ENCODE measurements at regions not wholly inside any gene's neighbourhood (a gene's known extent, or its start where the extent isn't known, plus 50 kb on each side); places are given as distances from the start of the nearest gene placed in this dataset.

DNA sequence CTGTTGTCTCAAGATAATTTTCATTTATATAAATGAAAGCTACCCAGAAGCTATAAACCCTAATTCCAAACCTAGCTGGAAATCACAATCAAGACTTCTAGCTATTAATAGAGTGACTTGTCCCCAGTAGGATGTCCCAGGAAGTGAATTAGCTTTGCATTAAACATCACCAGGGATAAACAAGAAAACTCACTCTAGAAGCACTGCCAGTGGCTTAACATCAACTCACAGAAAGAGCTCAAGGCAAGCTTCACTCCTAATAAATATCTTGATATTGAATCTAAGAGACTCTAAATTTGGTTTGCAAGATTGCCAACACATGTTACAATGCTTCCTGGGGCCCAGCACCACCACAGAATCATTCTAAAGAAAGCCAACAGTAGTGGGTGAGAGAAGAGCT lies 468.7 kb upstream of the FAM241A start:
- no peak overlapping the region for H2AFZ ChIP-seq (ENCODE audit: low read length, unreplicated experiment)
- no peak overlapping the region for H3K27ac ChIP-seq (ENCODE audit: low read depth, low read length)
- H3K27me3 ChIP-seq (ENCODE audit: insufficient read depth, low read length): peaks cover 12% of the 10 kb centered on the region; the same call in 1 of the 2 replicates

DNA sequence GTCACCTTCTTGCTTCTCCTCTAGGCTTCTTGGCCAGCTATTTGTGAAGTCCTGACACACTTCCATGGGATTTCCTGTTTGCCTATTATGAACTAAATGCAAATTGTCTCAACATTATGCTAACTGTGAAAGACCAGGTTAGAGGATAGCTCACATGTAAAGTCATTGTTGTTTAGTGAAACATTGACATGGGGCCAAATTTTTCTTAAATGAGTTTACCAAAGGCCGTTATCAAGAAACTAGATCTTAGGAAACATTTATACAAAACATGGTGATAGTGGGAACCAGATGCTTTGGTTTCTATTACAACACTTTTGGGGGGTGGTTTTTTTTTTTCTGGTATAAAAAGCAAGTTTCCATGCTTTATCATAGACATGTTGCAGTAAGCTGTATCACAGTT lies 466.8 kb upstream of the FAM241A start:
- no peaks in the 10 kb centered on the region for H3K79me2 ChIP-seq (ENCODE audit: control insufficient read depth, insufficient read depth, low read length, unreplicated experiment)
- no peaks in the 10 kb centered on the region for H3K4me1 ChIP-seq (ENCODE audit: control insufficient read depth, insufficient read depth, low read length, unreplicated experiment)
- no peak overlapping the region for H3K4me3 ChIP-seq (ENCODE audit: low read depth, low read length)
- H3K27ac ChIP-seq (ENCODE audit: low read depth, low read length): no peak overlapping the region
- H2AFZ ChIP-seq (ENCODE audit: low read length, unreplicated experiment): no peak overlapping the region
- peaks cover 5% of the 10 kb centered on the region; the same call in 1 of the 2 replicates for H3K27me3 ChIP-seq (ENCODE audit: insufficient read depth, low read length)
- H3K36me3 ChIP-seq (ENCODE audit: insufficient read depth, low read length): no peaks in the 10 kb centered on the region

More for the DNA sequence above, 468.7 kb upstream of the FAM241A start:
- H3K79me2 ChIP-seq (ENCODE audit: control insufficient read depth, insufficient read depth, low read length, unreplicated experiment): no peaks in the 10 kb centered on the region
- H3K36me3 ChIP-seq (ENCODE audit: insufficient read depth, low read length): no peaks in the 10 kb centered on the region
- H3K4me3 ChIP-seq (ENCODE audit: low read depth, low read length): no peak overlapping the region
- H3K4me1 ChIP-seq (ENCODE audit: control insufficient read depth, insufficient read depth, low read length, unreplicated experiment): no peaks in the 10 kb centered on the region

DNA sequence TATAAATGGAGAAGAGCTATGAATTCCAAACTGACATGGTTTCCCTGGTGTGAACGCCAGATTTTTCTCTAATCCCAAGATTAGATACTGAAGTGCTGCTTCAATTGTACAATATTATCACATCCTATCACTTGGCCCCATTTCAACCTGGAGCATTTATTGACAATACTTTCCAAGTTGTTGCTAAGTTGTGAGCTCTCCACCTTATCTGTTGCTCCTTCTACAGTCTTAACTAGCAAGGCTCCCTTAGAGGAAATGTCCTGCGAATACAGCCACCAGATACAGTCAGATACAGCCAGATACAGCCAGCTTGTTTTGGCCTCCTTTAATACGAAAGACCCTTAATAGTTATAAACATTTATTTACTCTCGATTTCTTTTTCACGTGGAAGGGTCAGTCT lies 466.3 kb upstream of the FAM241A start:
- Histone ChIP-seq H3K27ac (ENCODE audit: low read depth, low read length) (no peak overlapping the region), H3K4me3 (ENCODE audit: low read depth, low read length) (no peak overlapping the region), H2AFZ (ENCODE audit: low read length, unreplicated experiment) (no peak overlapping the region), H3K79me2 (ENCODE audit: control insufficient read depth, insufficient read depth, low read length, unreplicated experiment) (no peaks in the 10 kb centered on the region), H3K27me3 (ENCODE audit: insufficient read depth, low read length) (peaks cover under 1% of the 10 kb centered on the region; the same call in 1 of the 2 replicates), H3K4me1 (ENCODE audit: control insufficient read depth, insufficient read depth, low read length, unreplicated experiment) (no peaks in the 10 kb centered on the region), H3K36me3 (ENCODE audit: insufficient read depth, low read length) (no peaks in the 10 kb centered on the region)

DNA sequence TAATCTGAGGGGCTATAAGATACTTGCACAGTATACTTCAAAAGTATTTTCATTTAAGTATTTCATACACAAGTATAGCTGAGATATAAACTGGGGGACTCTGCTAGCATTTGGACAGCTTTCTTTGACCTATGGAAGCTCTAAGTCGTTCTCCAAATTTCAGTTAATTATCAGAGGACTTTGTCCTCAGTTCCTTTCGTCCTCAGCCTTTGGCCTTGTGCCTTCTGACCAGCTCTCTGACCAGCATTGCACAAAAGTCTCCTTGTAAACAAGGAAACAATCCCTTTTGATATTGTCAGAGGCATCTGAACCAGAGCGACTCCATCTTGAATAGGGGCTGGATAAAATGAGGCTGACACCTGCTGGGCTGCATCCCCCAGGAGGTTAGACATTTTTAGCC lies 464.0 kb upstream of the FAM241A start:
- H3K4me3 ChIP-seq (ENCODE audit: low read depth, low read length): no peak overlapping the region
- no peaks in the 10 kb centered on the region for H3K79me2 ChIP-seq (ENCODE audit: control insufficient read depth, insufficient read depth, low read length, unreplicated experiment)
- no peaks in the 10 kb centered on the region for H3K36me3 ChIP-seq (ENCODE audit: insufficient read depth, low read length)
- no peak overlapping the region for H3K27ac ChIP-seq (ENCODE audit: low read depth, low read length)
- H3K4me1 ChIP-seq (ENCODE audit: control insufficient read depth, insufficient read depth, low read length, unreplicated experiment): no peaks in the 10 kb centered on the region
- peaks cover 6% of the 10 kb centered on the region; the same call in 1 of the 2 replicates for H3K27me3 ChIP-seq (ENCODE audit: insufficient read depth, low read length)
- H2AFZ ChIP-seq (ENCODE audit: low read length, unreplicated experiment): no peak overlapping the region

DNA sequence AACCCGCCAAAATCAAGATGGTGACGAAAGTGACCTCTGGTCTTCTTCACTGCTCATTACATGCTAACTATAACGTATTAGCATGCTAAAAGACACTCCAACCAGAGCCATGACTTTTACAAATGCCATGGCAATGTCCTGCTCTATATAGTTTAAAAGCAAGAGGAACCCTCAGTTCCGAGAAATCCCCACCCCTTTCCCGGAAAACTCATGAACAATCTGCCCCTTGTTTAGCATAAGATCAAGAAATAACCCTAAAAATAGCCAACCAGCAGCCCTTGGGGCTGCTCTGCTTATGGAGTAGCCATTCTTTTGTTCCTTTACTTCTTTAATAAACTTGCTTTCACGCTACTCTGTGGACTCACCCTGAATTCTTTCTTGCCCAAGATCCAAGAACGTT lies 463.5 kb upstream of the FAM241A start:
- H3K4me1 ChIP-seq (ENCODE audit: control insufficient read depth, insufficient read depth, low read length, unreplicated experiment): no peaks in the 10 kb centered on the region

DNA sequence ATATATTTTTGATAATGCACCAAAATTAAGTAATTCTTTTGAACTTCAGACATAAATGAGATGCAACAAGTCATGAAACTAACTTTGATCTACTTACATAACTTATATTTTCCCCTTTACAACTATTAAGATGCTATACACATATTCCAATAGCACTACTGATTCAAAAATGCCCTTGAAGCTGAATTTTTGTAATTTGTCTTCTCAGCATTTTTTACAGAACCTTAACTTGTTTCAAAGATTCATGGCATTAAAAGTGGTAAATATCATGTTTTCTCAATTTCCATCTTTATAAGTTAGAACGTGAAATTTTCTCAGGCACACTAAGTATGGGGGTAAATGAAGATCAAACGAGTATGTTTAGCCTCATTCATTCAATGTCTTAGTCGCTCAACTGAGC lies 460.0 kb upstream of the FAM241A start:
- Histone ChIP-seq H3K79me2 (ENCODE audit: control insufficient read depth, insufficient read depth, low read length, unreplicated experiment) (no peaks in the 10 kb centered on the region), H3K4me3 (ENCODE audit: low read depth, low read length) (no peak overlapping the region), H3K27ac (ENCODE audit: low read depth, low read length) (no peak overlapping the region), H2AFZ (ENCODE audit: low read length, unreplicated experiment) (no peak overlapping the region), H3K36me3 (ENCODE audit: insufficient read depth, low read length) (no peaks in the 10 kb centered on the region), H3K4me1 (ENCODE audit: control insufficient read depth, insufficient read depth, low read length, unreplicated experiment) (no peaks in the 10 kb centered on the region), H3K27me3 (ENCODE audit: insufficient read depth, low read length) (peaks cover 12% of the 10 kb centered on the region; the same call in 1 of the 2 replicates)

More for the DNA sequence above, 463.5 kb upstream of the FAM241A start:
- Histone ChIP-seq H2AFZ (ENCODE audit: low read length, unreplicated experiment) (no peak overlapping the region), H3K79me2 (ENCODE audit: control insufficient read depth, insufficient read depth, low read length, unreplicated experiment) (no peaks in the 10 kb centered on the region), H3K27me3 (ENCODE audit: insufficient read depth, low read length) (peaks cover 6% of the 10 kb centered on the region; the same call in 1 of the 2 replicates), H3K27ac (ENCODE audit: low read depth, low read length) (no peak overlapping the region), H3K4me3 (ENCODE audit: low read depth, low read length) (no peak overlapping the region), H3K36me3 (ENCODE audit: insufficient read depth, low read length) (no peaks in the 10 kb centered on the region)

DNA sequence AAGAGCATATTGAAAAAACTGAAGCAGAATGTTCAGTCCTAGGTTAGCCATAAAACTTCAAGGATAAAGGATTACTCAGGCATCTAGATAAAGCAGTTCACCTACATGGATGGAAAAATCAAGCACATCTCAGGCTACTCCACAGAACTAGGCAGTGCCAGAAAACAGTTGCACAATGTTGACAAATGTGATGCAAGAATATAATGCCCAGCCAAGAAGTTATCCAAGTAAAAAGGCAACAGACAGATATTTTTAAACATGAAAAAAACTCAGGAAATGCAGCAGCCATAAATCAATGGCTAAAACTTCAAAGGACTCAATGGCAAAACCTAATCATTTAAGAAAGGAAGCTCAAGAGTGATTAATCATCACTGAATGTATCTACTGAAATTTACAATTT lies 456.0 kb upstream of the FAM241A start:
- Histone ChIP-seq H3K27ac (ENCODE audit: low read depth, low read length) (no peak overlapping the region), H2AFZ (ENCODE audit: low read length, unreplicated experiment) (no peak overlapping the region), H3K27me3 (ENCODE audit: insufficient read depth, low read length) (peaks cover 40% of the 10 kb centered on the region), H3K4me1 (ENCODE audit: control insufficient read depth, insufficient read depth, low read length, unreplicated experiment) (no peaks in the 10 kb centered on the region), H3K36me3 (ENCODE audit: insufficient read depth, low read length) (no peaks in the 10 kb centered on the region), H3K4me3 (ENCODE audit: low read depth, low read length) (no peak overlapping the region), H3K79me2 (ENCODE audit: control insufficient read depth, insufficient read depth, low read length, unreplicated experiment) (no peaks in the 10 kb centered on the region)

DNA sequence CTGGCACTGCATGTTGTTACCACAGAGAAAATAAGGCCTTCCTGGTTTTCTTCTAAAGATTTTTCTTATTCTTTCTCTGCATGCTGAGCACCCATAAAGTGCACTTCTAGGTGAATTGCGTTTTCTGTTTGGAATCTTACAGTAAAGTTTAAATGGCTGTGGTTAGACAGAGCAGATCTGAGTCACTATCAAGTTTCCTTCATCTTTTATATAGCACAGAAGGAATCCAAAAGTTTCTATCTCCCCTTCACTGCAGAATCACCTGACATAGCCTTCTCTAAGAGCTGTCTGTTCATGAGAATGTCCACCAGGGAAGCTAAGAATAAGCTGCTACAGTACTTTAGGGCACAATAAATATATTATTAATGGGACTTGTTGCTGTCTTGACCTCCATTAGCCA lies 455.5 kb upstream of the FAM241A start:
- Histone ChIP-seq H3K79me2 (ENCODE audit: control insufficient read depth, insufficient read depth, low read length, unreplicated experiment) (no peaks in the 10 kb centered on the region), H3K4me3 (ENCODE audit: low read depth, low read length) (no peak overlapping the region), H2AFZ (ENCODE audit: low read length, unreplicated experiment) (no peak overlapping the region), H3K36me3 (ENCODE audit: insufficient read depth, low read length) (no peaks in the 10 kb centered on the region), H3K27ac (ENCODE audit: low read depth, low read length) (no peak overlapping the region), H3K27me3 (ENCODE audit: insufficient read depth, low read length) (peaks cover 40% of the 10 kb centered on the region), H3K4me1 (ENCODE audit: control insufficient read depth, insufficient read depth, low read length, unreplicated experiment) (no peaks in the 10 kb centered on the region)

DNA sequence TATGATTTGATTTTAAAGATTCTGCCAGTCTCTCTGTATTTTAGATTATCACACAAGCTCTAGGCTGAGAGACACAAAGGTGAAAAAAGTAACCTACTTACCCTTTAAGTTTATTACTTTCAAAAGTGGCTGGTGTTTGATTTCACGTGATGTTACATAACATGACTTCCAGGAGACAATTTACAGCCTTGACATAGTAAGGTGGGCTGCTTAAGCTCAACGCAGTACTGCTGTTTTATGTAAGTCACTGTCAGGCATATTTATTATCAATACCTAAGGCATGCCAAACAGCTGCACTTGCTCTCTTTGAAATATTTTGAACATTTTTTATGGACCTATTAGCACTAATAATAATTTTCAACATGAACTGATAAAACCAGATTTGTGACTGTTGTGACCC lies 451.5 kb upstream of the FAM241A start:
- Histone ChIP-seq H2AFZ (ENCODE audit: low read length, unreplicated experiment) (no peak overlapping the region), H3K27ac (ENCODE audit: low read depth, low read length) (no peak overlapping the region), H3K4me1 (ENCODE audit: control insufficient read depth, insufficient read depth, low read length, unreplicated experiment) (no peaks in the 10 kb centered on the region), H3K4me3 (ENCODE audit: low read depth, low read length) (no peak overlapping the region), H3K36me3 (ENCODE audit: insufficient read depth, low read length) (no peaks in the 10 kb centered on the region), H3K79me2 (ENCODE audit: control insufficient read depth, insufficient read depth, low read length, unreplicated experiment) (no peaks in the 10 kb centered on the region), H3K27me3 (ENCODE audit: insufficient read depth, low read length) (peaks cover 56% of the 10 kb centered on the region)

DNA sequence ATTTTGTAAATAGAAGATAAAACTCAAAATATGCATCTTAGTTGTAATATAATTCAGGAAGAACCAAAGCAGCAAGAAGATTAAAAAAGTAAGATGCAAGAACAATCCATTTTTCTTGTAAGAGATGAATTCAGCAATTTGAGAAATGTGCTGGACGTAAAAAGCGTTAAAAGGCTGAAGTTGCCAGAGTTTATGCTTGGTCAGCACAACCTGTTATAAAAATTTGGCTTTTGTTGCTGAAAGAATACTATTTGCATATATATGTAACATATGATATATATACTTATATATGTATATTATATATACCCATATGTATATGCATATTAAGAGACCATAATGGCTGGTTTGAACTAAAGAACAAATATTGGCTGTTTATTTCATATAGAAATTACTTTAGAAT lies 449.6 kb upstream of the FAM241A start:
- Histone ChIP-seq H3K79me2 (ENCODE audit: control insufficient read depth, insufficient read depth, low read length, unreplicated experiment) (no peaks in the 10 kb centered on the region), H3K36me3 (ENCODE audit: insufficient read depth, low read length) (no peaks in the 10 kb centered on the region), H3K27ac (ENCODE audit: low read depth, low read length) (no peak overlapping the region), H2AFZ (ENCODE audit: low read length, unreplicated experiment) (no peak overlapping the region), H3K4me3 (ENCODE audit: low read depth, low read length) (no peak overlapping the region), H3K4me1 (ENCODE audit: control insufficient read depth, insufficient read depth, low read length, unreplicated experiment) (no peaks in the 10 kb centered on the region), H3K27me3 (ENCODE audit: insufficient read depth, low read length) (peaks cover 54% of the 10 kb centered on the region)

DNA sequence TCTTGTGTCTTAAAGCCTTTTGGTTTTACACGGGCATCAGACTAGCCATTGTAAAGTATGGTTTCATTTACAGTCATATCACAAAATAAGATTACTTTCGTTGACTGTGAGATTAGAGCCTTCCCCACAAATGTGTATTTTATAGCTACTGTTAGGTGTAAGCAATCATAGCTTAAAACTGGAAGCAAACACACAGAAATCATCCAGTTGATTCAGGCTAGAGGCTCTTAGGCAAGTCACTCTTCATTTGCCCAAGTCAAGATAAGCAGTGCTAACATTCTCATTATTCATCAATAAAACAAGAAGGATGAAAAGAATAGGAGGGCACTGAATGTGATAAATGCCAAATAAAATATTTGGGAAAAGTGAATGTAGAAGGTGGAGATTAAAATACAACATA lies 448.7 kb upstream of the FAM241A start:
- no peaks in the 10 kb centered on the region for H3K36me3 ChIP-seq (ENCODE audit: insufficient read depth, low read length)
- H2AFZ ChIP-seq (ENCODE audit: low read length, unreplicated experiment): no peak overlapping the region
- no peaks in the 10 kb centered on the region for H3K79me2 ChIP-seq (ENCODE audit: control insufficient read depth, insufficient read depth, low read length, unreplicated experiment)
- no peak overlapping the region for H3K4me3 ChIP-seq (ENCODE audit: low read depth, low read length)
- H3K27me3 ChIP-seq (ENCODE audit: insufficient read depth, low read length): peaks cover 50% of the 10 kb centered on the region
- no peaks in the 10 kb centered on the region for H3K4me1 ChIP-seq (ENCODE audit: control insufficient read depth, insufficient read depth, low read length, unreplicated experiment)
- no peak overlapping the region for H3K27ac ChIP-seq (ENCODE audit: low read depth, low read length)
